ENCODE measurements at regions not wholly inside any gene's neighbourhood (a gene's known extent, or its start where the extent isn't known, plus 50 kb on each side); places are given as distances from the start of the nearest gene placed in this dataset.

DNA sequence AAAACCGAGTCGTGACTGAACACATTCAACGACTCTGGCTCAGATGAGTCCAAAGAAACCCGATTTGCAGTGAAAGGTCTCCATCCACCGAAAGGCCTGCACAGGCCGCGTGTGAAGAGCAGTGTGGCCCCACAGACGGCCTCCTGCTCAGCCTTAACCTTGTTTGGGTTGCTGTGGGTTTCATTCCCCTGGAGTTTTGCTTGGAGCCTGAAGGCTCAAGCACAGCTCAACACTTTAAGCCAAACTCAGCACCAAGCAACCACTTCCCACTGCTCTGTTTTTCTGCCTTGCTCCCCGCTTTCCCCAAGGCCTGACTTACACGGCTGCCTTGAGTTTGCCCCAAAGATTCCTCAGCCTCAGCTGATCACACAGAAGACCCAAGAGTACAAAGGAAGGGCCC is 398.2 kb upstream of the NFE2L3 start:
- BruUV-seq (replicated peaks): no TSS peak
- Histone ChIP-seq H3F3A (ENCODE audit: insufficient read depth, low read depth) (no peaks in the 10 kb centered on the region), H3K9me3 (ENCODE audit: insufficient read depth, low read depth) (no peaks in the 10 kb centered on the region), H3K27me3 (ENCODE audit: insufficient read depth, low read depth) (peaks cover 89% of the 10 kb centered on the region), H3K4me1 (replicated peaks; ENCODE audit: insufficient read depth) (no peaks in the 10 kb centered on the region), H3K4me3 (no peak overlapping the region), H3K36me3 (ENCODE audit: low read depth) (no peaks in the 10 kb centered on the region), H3K9me2 (ENCODE audit: insufficient read depth) (no peaks in the 10 kb centered on the region), H3K27ac (no peak overlapping the region), H3K79me2 (ENCODE audit: low read depth) (no peaks in the 10 kb centered on the region), H4K20me1 (ENCODE audit: insufficient read depth) (no peaks in the 10 kb centered on the region), H3K4me2 (no peak overlapping the region), H2AFZ (no peak overlapping the region)
- CTCF ChIA-PET: no interaction called here
- no peak for TF ChIP-seq EZH2 (IDR thresholded peaks at IDR 0.05; ENCODE audit: low read depth)
- TF ChIP-seq, protein P1, sequence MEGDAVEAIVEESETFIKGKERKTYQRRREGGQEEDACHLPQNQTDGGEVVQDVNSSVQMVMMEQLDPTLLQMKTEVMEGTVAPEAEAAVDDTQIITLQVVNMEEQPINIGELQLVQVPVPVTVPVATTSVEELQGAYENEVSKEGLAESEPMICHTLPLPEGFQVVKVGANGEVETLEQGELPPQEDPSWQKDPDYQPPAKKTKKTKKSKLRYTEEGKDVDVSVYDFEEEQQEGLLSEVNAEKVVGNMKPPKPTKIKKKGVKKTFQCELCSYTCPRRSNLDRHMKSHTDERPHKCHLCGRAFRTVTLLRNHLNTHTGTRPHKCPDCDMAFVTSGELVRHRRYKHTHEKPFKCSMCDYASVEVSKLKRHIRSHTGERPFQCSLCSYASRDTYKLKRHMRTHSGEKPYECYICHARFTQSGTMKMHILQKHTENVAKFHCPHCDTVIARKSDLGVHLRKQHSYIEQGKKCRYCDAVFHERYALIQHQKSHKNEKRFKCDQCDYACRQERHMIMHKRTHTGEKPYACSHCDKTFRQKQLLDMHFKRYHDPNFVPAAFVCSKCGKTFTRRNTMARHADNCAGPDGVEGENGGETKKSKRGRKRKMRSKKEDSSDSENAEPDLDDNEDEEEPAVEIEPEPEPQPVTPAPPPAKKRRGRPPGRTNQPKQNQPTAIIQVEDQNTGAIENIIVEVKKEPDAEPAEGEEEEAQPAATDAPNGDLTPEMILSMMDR (conservative IDR thresholded peaks at IDR 0.05): no peak
- intact Hi-C loops (cut with micrococcal nuclease; ENCODE audit: unreplicated experiment): no loop called here
- DNase-seq: no peak
- POLR2A ChIA-PET (ENCODE audit: unreplicated experiment): no interaction called here

DNA sequence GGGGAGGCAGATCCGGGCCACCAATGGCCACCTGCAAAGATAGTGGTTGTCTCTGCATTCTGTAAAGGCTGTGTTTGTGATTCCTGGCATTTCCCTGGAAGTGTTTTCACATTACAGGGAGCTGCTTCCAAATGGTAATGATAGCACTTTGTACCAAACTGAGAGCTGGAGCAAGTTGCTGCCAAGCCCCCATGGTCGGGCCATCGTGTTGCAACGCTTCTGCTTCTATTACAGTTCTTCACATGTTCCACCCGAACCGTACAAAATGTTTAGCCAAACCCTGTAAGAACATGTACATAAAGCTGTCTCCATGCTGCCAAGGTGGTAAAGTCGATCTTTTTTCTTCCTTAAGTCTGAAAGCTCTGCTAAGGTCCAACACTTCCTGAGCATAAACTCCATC is 397.7 kb upstream of the NFE2L3 start:
- POLR2A ChIA-PET (ENCODE audit: unreplicated experiment): no interaction called here
- no TSS peak for BruUV-seq (replicated peaks)
- H3K27me3 ChIP-seq (ENCODE audit: insufficient read depth, low read depth): peaks cover 92% of the 10 kb centered on the region

DNA sequence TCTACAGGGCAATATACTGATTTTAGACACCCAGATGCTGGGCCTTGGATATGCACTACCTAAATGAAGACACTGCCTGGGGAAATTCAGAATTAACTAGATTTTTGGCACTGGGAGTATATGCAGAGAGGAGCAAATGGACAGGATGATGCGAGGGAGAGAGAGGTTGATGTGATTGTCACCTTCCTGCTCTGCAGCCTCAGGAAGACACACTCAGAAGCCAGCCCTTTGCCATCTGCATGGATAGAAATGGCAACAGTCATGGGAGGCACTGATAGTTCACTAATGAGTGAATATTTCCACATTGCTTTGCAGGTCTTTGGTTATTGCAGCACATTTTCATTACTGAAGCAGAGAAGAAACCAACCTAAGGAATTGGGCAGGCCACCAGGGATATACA is 397.2 kb upstream of the NFE2L3 start:
- no peak for TF ChIP-seq EZH2 (IDR thresholded peaks at IDR 0.05; ENCODE audit: low read depth)
- TF ChIP-seq, protein P1 (conservative IDR thresholded peaks at IDR 0.05): no peak
- Histone ChIP-seq H3K4me2 (no peak overlapping the region), H3F3A (ENCODE audit: insufficient read depth, low read depth) (no peaks in the 10 kb centered on the region), H3K27me3 (ENCODE audit: insufficient read depth, low read depth) (peaks cover 96% of the 10 kb centered on the region), H3K27ac (no peak overlapping the region), H3K36me3 (ENCODE audit: low read depth) (no peaks in the 10 kb centered on the region), H3K4me1 (replicated peaks; ENCODE audit: insufficient read depth) (no peaks in the 10 kb centered on the region), H4K20me1 (ENCODE audit: insufficient read depth) (no peaks in the 10 kb centered on the region), H2AFZ (no peak overlapping the region), H3K9me2 (ENCODE audit: insufficient read depth) (no peaks in the 10 kb centered on the region), H3K9me3 (ENCODE audit: insufficient read depth, low read depth) (no peaks in the 10 kb centered on the region), H3K79me2 (ENCODE audit: low read depth) (no peaks in the 10 kb centered on the region), H3K4me3 (no peak overlapping the region)
- ChIA-PET POLR2A (ENCODE audit: unreplicated experiment) (no interaction called here), CTCF (no interaction called here)
- no TSS peak for BruUV-seq (replicated peaks)
- DNase-seq: no peak
- intact Hi-C loops (cut with micrococcal nuclease; ENCODE audit: unreplicated experiment): no loop called here

More for the DNA sequence above, 397.7 kb upstream of the NFE2L3 start:
- Histone ChIP-seq H3K9me2 (ENCODE audit: insufficient read depth) (no peaks in the 10 kb centered on the region), H2AFZ (no peak overlapping the region), H3K4me3 (no peak overlapping the region), H3K4me1 (replicated peaks; ENCODE audit: insufficient read depth) (no peaks in the 10 kb centered on the region), H3K36me3 (ENCODE audit: low read depth) (no peaks in the 10 kb centered on the region), H4K20me1 (ENCODE audit: insufficient read depth) (no peaks in the 10 kb centered on the region), H3K27ac (no peak overlapping the region), H3K9me3 (ENCODE audit: insufficient read depth, low read depth) (no peaks in the 10 kb centered on the region), H3K79me2 (ENCODE audit: low read depth) (no peaks in the 10 kb centered on the region), H3F3A (ENCODE audit: insufficient read depth, low read depth) (no peaks in the 10 kb centered on the region), H3K4me2 (no peak overlapping the region)
- no peak for DNase-seq
- TF ChIP-seq EZH2 (IDR thresholded peaks at IDR 0.05; ENCODE audit: low read depth): no peak
- TF ChIP-seq, protein P1 (conservative IDR thresholded peaks at IDR 0.05): no peak
- CTCF ChIA-PET: no interaction called here
- intact Hi-C loops (cut with micrococcal nuclease; ENCODE audit: unreplicated experiment): no loop called here
